HG03045 (cell line): ENCODE measurements at regions not wholly inside any gene's neighbourhood (a gene's known extent, or its start where the extent isn't known, plus 50 kb on each side); places are given as distances from the start of the nearest gene placed in this dataset.
"Not testable (repeated sequence)": the region's sequence is repeated elsewhere in the genome, so short reads cannot be mapped to it uniquely, and the experiment has no call there.

ENCODE experiments used
- ATAC-seq: cut with Tn5 transposase; IDR thresholded peaks from one replicate; pipeline ENCODE4 v1.9.1; 2021; ENCODE audit warnings: mild to moderate bottlenecking, moderate library complexity; ENCODE audit not compliant: unreplicated experiment

DNA sequence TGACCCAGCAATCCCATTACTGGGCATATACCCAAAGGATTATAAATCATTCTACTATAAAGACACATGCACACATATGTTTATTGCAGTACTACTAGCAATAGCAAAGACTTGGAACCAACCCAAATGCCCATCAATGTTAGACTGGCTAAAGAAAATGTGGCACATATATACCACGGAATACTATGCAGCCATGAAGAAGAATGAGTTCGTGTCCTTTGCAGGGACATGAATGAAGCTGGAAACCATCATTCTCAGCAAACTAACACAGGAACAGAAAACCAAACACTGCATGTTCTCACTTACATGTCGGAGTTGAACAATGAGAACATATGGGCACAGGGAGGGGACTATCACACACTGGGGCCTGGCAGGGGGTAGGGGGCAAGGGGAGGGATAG lies 183.0 kb downstream of the HACE1 start:
- not testable (repeated sequence) for ATAC-seq

GRCh38 chr6:104675161-104675560 lies 184.6 kb downstream of the HACE1 start:
- not testable (repeated sequence) for ATAC-seq

GRCh38 chr6:104673078-104673477 lies 186.6 kb downstream of the HACE1 start:
- ATAC-seq = not testable (repeated sequence)

DNA sequence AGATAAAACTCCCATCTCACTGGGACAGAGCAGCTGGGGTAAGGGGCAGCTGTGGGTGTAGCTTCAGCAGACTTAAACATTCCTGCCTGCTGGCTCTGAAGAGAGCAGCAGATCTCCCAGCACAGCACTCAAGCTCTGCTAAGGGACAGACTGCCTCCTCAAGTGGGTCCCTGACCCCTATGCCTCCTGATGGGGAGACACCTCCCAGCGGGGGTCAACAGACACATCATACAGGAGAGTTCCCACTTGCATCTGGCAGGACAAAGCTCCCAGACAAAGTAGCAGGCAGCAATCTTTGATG lies 188.2 kb downstream of the HACE1 start:
- ATAC-seq = not testable (repeated sequence)

- not testable (repeated sequence) for ATAC-seq
Observed at GRCh38 chr6:104670834-104671590, 188.7 kb downstream of the HACE1 start.

DNA sequence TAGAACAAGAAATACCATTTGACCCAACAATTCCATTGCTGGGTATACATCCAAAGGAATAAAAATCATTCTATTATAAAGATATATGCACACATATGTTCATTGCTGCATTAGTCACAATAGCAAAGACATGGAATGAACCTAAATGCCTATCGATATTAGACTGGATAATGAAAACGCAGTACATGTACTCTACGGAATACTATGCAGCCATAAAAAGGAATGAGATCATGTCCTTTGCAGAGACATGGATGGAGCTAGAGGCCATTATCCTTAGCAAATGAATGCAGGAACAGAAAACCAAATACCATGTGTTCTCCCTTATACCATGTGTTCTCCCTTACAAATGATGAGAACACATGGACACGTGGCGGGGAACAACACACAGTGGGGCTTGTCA lies 190.2 kb downstream of the HACE1 start:
- no peak for ATAC-seq

- ATAC-seq = no peak
Observed at GRCh38 chr6:104656235-104656634, 203.5 kb downstream of the HACE1 start.

DNA sequence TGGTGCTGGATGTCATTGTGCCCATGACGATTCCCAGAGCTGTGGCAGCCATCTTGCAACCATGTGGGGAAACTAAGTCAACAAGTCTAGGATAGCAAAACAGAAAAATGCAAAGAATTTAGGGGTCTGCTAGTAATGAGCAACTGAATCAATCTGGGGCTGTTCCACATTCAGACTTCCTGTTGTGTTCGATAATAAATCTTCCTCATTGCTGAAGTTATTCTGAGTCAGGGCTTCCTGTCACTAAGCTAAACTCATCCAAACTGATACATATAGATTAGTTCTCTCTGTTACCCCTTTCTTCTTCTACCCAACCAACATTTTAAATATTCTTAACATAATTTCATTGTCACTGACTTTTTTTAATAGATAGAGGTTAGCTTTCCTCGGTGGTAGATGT lies 205.9 kb downstream of the HACE1 start:
- no peak for ATAC-seq

GRCh38 chr6:104648347-104648746 lies 211.4 kb downstream of the HACE1 start:
- ATAC-seq = no peak

- ATAC-seq = no peak
Observed at GRCh38 chr6:104644848-104645247, 214.9 kb downstream of the HACE1 start.

GRCh38 chr6:104642871-104643270 lies 216.8 kb downstream of the HACE1 start:
- ATAC-seq = no peak

DNA sequence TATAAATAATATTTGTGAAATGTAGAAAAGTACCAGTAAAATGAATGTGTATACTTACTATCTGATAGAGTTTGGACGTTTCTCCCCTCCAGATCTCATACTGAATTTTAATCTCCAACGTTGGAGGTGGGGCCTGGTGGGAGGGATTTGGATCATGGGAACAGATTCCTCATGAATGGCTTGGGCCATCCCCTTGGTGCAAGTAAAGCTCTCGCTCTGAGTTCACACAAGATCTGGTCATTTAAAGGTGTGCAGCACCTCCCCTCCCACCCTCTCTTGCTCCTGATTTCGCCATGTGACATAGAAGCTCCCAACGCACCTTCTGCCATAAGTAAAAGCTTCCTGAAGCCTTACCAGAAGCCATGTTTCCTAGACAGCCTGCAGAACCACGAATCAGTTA lies 219.0 kb downstream of the HACE1 start:
- no peak for ATAC-seq

GRCh38 chr6:104640150-104640700 lies 219.5 kb downstream of the HACE1 start:
- ATAC-seq = no peak

GRCh38 chr6:104639668-104640067 lies 220.1 kb downstream of the HACE1 start:
- ATAC-seq = peak; percentile 83

GRCh38 chr6:104638841-104639290 lies 220.9 kb downstream of the HACE1 start:
- no peak for ATAC-seq

DNA sequence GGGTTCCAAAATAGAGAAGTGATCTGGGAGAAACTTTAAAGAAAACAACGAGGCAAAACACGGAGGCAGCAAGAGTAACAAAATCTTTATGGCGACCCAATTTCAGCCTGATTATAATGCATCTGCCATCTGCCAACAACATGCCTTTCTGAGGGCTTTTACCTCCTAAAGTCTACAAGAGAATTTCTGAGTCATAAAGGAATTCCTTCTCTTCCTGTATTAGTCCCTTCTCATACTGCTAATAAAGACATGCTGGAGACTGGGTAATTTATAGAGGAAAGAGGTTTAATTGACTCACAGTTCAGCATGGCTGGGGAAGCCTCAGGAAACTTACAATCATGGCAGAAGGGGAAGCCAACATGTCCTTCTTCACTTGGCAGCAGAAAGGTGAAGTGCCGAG lies 226.6 kb downstream of the HACE1 start:
- ATAC-seq = no peak

DNA sequence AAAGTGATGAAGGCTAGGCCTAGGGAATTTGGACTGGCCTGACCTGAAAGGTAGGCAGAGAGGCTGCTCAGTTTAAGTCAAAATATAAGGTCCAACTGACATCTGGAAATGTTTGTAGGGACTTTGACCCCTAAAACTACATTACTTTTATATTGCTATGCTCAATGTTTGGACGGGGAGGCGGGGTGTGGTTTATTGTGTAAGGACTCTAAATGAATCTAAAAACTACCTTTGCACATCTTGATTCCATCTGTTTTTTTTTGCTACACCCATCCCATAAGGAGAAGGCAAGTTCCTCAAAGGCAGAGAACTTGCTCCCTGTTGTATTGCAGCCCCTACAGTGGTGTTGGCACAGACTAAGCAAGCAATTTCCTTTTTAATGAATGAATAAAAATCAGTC lies 227.1 kb downstream of the HACE1 start:
- no peak for ATAC-seq

GRCh38 chr6:104630955-104631354 lies 228.8 kb downstream of the HACE1 start:
- no peak for ATAC-seq

- ATAC-seq = no peak
Observed at GRCh38 chr6:104630522-104630921, 229.2 kb downstream of the HACE1 start.

DNA sequence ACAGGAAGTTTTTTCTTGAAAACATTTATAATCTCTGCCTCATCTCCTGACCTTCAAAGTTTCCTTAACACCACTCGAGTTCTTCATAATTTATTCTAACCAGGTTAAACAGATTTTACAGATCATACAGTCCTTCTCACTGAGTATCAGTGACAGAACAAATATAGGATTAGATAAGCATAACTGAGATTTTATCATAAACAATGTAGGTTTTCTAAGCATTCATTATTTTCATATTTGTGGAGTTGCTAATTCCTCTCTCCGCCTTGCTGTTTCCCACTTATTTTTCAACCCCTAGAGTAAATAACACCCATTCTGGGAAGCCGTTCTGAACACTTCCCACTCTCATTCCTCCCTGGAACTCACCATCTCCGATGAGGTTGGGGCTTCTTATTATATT lies 229.9 kb downstream of the HACE1 start:
- ATAC-seq = no peak

DNA sequence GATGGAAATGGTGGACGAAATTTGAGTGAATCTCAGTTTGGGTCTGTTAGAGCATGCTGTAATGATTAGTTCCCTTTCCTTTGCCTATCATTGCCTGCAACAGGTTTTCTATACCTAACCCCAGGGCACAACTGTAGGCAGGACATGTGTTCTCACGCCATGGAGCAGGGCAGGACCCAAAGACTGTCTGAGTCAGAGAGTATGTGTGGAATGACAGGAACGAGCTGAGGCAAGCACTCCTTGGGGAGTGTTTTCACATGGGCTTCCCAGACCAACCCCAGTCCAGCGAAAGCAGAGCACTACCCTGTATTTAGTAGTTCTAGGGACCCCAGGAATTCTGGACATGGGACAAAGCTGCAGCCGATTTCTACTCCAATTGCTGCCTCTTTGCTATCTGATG lies 234.2 kb downstream of the HACE1 start:
- no peak for ATAC-seq

- no peak for ATAC-seq
Observed at GRCh38 chr6:104623052-104623690, 236.5 kb downstream of the HACE1 start.
